H9 (cell line): ENCODE measurements at regions not wholly inside any gene's neighbourhood (a gene's known extent, or its start where the extent isn't known, plus 50 kb on each side); places are given as distances from the start of the nearest gene placed in this dataset.

Source experiments
- DNase-seq: peaks from one replicate; pipeline ENCODE4 v3.0.0-alpha.2; 2017
- H2AFZ ChIP-seq: one replicate; pipeline ENCODE4 v1.6.1; 2013; ENCODE audit warnings: mild to moderate bottlenecking, low read length, control low read depth, moderate library complexity
- H2AK5ac ChIP-seq: 2 replicates; pipeline ENCODE4 v1.6.1; 2013; ENCODE audit warnings: low read length, control low read depth, mixed read lengths; ENCODE audit not compliant: insufficient read length
- H2BK120ac ChIP-seq: one replicate; pipeline ENCODE4 v1.6.1; 2013; ENCODE audit warnings: low read depth, mild to moderate bottlenecking, low read length, control low read depth, inconsistent platforms; ENCODE audit not compliant: poor library complexity, severe bottlenecking
- H2BK12ac ChIP-seq: 2 replicates; pipeline ENCODE4 v1.6.1; 2013; ENCODE audit warnings: low read length, control low read depth, mixed read lengths, low read depth; ENCODE audit not compliant: insufficient read length
- H2BK15ac ChIP-seq: 2 replicates; pipeline ENCODE4 v1.6.1; 2013; ENCODE audit warnings: low read depth, low read length, control low read depth
- H2BK20ac ChIP-seq: one replicate; pipeline ENCODE4 v1.6.1; 2013; ENCODE audit warnings: low read depth, mild to moderate bottlenecking, low read length, control low read depth, inconsistent platforms; ENCODE audit not compliant: poor library complexity, severe bottlenecking
- H2BK5ac ChIP-seq: 2 replicates; pipeline ENCODE4 v1.6.1; 2013; ENCODE audit warnings: low read length, control low read depth, mixed read lengths; ENCODE audit not compliant: insufficient read length
- H3K14ac ChIP-seq: 2 replicates; pipeline ENCODE4 v1.6.1; 2013; ENCODE audit warnings: low read length, control low read depth; ENCODE audit not compliant: insufficient read depth
- H3K18ac ChIP-seq: 2 replicates; pipeline ENCODE4 v1.6.1; 2013; ENCODE audit warnings: low read depth, mild to moderate bottlenecking, mixed read lengths, low read length, control low read depth; ENCODE audit not compliant: insufficient read length
- H3K23ac ChIP-seq: 2 replicates; pipeline ENCODE4 v1.6.1; 2013; ENCODE audit warnings: low read length, control low read depth, mixed read lengths, low read depth; ENCODE audit not compliant: insufficient read length
- H3K23me2 ChIP-seq: 2 replicates; pipeline ENCODE4 v1.6.1; 2013; ENCODE audit warnings: low read depth, mild to moderate bottlenecking, mixed read lengths, low read length, control low read depth; ENCODE audit not compliant: insufficient read length, poor library complexity, severe bottlenecking
- H3K27ac ChIP-seq: 2 replicates; pipeline ENCODE4 v1.5.1; 2013; ENCODE audit warnings: low read length, control low read depth, mixed read lengths, low read depth; ENCODE audit not compliant: insufficient read length
- H3K27me3 ChIP-seq: 2 replicates; pipeline ENCODE4 v1.6.1; 2013; ENCODE audit warnings: low read length, control low read depth, inconsistent platforms; ENCODE audit not compliant: insufficient read depth
- H3K4ac ChIP-seq: 2 replicates; pipeline ENCODE4 v1.6.1; 2013; ENCODE audit warnings: low read depth, mild to moderate bottlenecking, control low read depth, inconsistent platforms, low read length, moderate library complexity
- H3K4me1 ChIP-seq: 2 replicates; pipeline ENCODE4 v1.6.1; 2013; ENCODE audit warnings: low read length, control low read depth, inconsistent platforms; ENCODE audit not compliant: insufficient read depth
- H3K4me2 ChIP-seq: 2 replicates; pipeline ENCODE4 v1.6.1; 2013; ENCODE audit warnings: low read length, control low read depth, mixed read lengths; ENCODE audit not compliant: insufficient read length, insufficient read depth
- H3K56ac ChIP-seq: 2 replicates; pipeline ENCODE4 v1.6.1; 2013; ENCODE audit warnings: low read depth, mild to moderate bottlenecking, mixed read lengths, low read length, control low read depth; ENCODE audit not compliant: insufficient read length
- H3K79me1 ChIP-seq: 2 replicates; pipeline ENCODE4 v1.6.1; 2013; ENCODE audit warnings: low read depth, mild to moderate bottlenecking, moderate library complexity, low read length, control low read depth, inconsistent platforms; ENCODE audit not compliant: insufficient read depth, poor library complexity, severe bottlenecking
- H3K79me2 ChIP-seq: 2 replicates; pipeline ENCODE4 v1.6.1; 2013; ENCODE audit warnings: low read length, control low read depth, inconsistent platforms; ENCODE audit not compliant: insufficient read depth
- H3K9ac ChIP-seq: 2 replicates; pipeline ENCODE4 v1.6.1; 2013; ENCODE audit warnings: low read length, control low read depth, mixed read lengths; ENCODE audit not compliant: insufficient read length; ENCODE audit errors: extremely low read depth
- H3K9me3 ChIP-seq: one replicate; pipeline ENCODE4 v1.6.1; 2013; ENCODE audit warnings: low read depth, low read length, inconsistent platforms; ENCODE audit not compliant: control insufficient read depth
- H3T11ph ChIP-seq: one replicate; pipeline ENCODE4 v1.6.1; 2013; ENCODE audit warnings: mild to moderate bottlenecking, low read length, control low read depth, inconsistent platforms
- H4K20me1 ChIP-seq: one replicate; pipeline ENCODE4 v1.6.1; 2013; ENCODE audit not compliant: control insufficient read depth, insufficient read length, insufficient read depth
- H4K5ac ChIP-seq: 2 replicates; pipeline ENCODE4 v1.6.1; 2013; ENCODE audit warnings: low read depth, mild to moderate bottlenecking, mixed read lengths, low read length, control low read depth; ENCODE audit not compliant: insufficient read length
- H4K8ac ChIP-seq: replicated peaks from 2 replicates; pipeline ENCODE4 v1.6.1; 2013; ENCODE audit warnings: low read length, control low read depth, mixed read lengths, low read depth; ENCODE audit not compliant: insufficient read length
- H4K91ac ChIP-seq: 2 replicates; pipeline ENCODE4 v1.6.1; 2013; ENCODE audit warnings: low read depth, mild to moderate bottlenecking, moderate library complexity, mixed read lengths, low read length, control low read depth; ENCODE audit not compliant: insufficient read length
- H3K27ac Mint-ChIP-seq, 3 experiments: 2 replicates in 2 of 3; 3 replicates in 1 of 3; pipeline ENCODE4 v1.8.0; 2020 to 2021; ENCODE audit warnings: mixed read lengths in 3 of 3, mild to moderate bottlenecking in 1 of 3, moderate library complexity in 1 of 3
- H3K27me3 Mint-ChIP-seq: 2 replicates; pipeline ENCODE4 v1.8.0; 2021; ENCODE audit warnings: low read depth, mild to moderate bottlenecking, moderate library complexity, mixed read lengths
- H3K36me3 Mint-ChIP-seq, 3 experiments: 2 replicates in 2 of 3; 3 replicates in 1 of 3; pipeline ENCODE4 v1.8.0; 2020 to 2021; ENCODE audit warnings: low read depth in 3 of 3, mixed read lengths in 3 of 3; ENCODE audit not compliant: insufficient read depth in 1 of 3
- H3K4me1 Mint-ChIP-seq, 2 experiments: 2 replicates each; pipeline ENCODE4 v1.8.0; 2020; ENCODE audit warnings: mixed read lengths in 2 of 2
- H3K4me3 Mint-ChIP-seq, 2 experiments: 2 replicates in 1 of 2; 3 replicates in 1 of 2; pipeline ENCODE4 v1.8.0; 2020 to 2021; ENCODE audit warnings: mild to moderate bottlenecking in 2 of 2, mixed read lengths in 2 of 2, moderate library complexity in 1 of 2
- H3K9me3 Mint-ChIP-seq, 2 experiments: 2 replicates in 1 of 2; 3 replicates in 1 of 2; pipeline ENCODE4 v1.8.0; 2020; ENCODE audit warnings: mild to moderate bottlenecking in 2 of 2, mixed read lengths in 2 of 2, moderate library complexity in 1 of 2
- WGBS: extraction: QIAGEN DNeasy Blood & Tissue Kit; methylation state at CpG from one replicate; pipeline ENCODE4 v1.1.7; 2013; ENCODE audit warnings: missing lambda C conversion rate, low lambda C conversion rate, mixed read lengths; ENCODE audit not compliant: insufficient read length; ENCODE audit errors: extremely low coverage; 5-methylcytosine and 5-hydroxymethylcytosine counted together
- TF ChIP-seq, protein P1 (sequence below): fragments of 200-600 bp; sonication (generic); conservative IDR thresholded peaks from 3 replicates; pipeline ENCODE4 v1.8.0; 2021; ENCODE audit warnings: antibody characterized with exemption, mild to moderate bottlenecking

DNA sequence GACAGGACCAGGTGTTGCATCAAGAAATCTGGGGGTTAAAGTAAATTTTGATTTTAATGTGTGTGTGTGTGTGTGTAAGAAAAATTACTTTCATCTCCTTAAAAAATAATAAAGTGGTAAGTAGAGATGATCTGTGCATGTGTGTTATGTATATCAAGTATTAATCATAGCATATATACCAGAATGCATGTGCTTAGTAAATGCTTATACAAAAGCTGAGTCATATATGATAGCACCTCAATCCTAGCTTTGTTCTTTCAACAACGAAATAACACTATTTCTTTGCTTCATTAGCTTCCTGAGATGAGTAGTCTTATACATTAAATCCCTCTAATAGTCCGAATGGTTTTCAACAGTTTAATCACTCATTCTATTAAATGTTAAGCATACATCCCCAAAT is 899.6 kb upstream of the ANO3 start:
- Histone ChIP-seq H2BK15ac (no peak overlapping the region), H4K91ac (no peak overlapping the region), H2BK20ac (no peak overlapping the region), H4K20me1 (no peaks in the 10 kb centered on the region), H3K4me2 (no peak overlapping the region), H4K8ac (no peak overlapping the region), H3K4ac (no peak overlapping the region), H3K4me1 (no peaks in the 10 kb centered on the region), H3K56ac (no peak overlapping the region), H3K23me2 (no peaks in the 10 kb centered on the region), H3K9me3 (no peaks in the 10 kb centered on the region), H2BK120ac (no peak overlapping the region), H2AK5ac (no peak overlapping the region), H2BK5ac (no peak overlapping the region), H3K9ac (no peak overlapping the region), H3K14ac (no peak overlapping the region), H3K23ac (no peak overlapping the region), H3T11ph (no peak overlapping the region), H3K79me1 (no peaks in the 10 kb centered on the region), H2BK12ac (no peak overlapping the region), H2AFZ (no peak overlapping the region), H3K27me3 (no peaks in the 10 kb centered on the region), H3K18ac (no peak overlapping the region), H3K79me2 (no peaks in the 10 kb centered on the region), H3K27ac (no peak overlapping the region), H4K5ac (no peak overlapping the region)
- no peak overlapping the region for H3K4me3 Mint-ChIP-seq
- H3K9me3 Mint-ChIP-seq, result no peaks in the 10 kb centered on the region
- H3K36me3 Mint-ChIP-seq, result no peaks in the 10 kb centered on the region
- H3K4me1 Mint-ChIP-seq, result no peaks in the 10 kb centered on the region
- no peaks in the 10 kb centered on the region for H3K27me3 Mint-ChIP-seq
- WGBS, result no CpG with 5 or more reads among the region's 2 CpGs
- TF ChIP-seq, protein P1, sequence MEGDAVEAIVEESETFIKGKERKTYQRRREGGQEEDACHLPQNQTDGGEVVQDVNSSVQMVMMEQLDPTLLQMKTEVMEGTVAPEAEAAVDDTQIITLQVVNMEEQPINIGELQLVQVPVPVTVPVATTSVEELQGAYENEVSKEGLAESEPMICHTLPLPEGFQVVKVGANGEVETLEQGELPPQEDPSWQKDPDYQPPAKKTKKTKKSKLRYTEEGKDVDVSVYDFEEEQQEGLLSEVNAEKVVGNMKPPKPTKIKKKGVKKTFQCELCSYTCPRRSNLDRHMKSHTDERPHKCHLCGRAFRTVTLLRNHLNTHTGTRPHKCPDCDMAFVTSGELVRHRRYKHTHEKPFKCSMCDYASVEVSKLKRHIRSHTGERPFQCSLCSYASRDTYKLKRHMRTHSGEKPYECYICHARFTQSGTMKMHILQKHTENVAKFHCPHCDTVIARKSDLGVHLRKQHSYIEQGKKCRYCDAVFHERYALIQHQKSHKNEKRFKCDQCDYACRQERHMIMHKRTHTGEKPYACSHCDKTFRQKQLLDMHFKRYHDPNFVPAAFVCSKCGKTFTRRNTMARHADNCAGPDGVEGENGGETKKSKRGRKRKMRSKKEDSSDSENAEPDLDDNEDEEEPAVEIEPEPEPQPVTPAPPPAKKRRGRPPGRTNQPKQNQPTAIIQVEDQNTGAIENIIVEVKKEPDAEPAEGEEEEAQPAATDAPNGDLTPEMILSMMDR, result no peak
- no peak for DNase-seq
- H3K27ac Mint-ChIP-seq, result no peak overlapping the region
